ENCODE measurements at regions not wholly inside any gene's neighbourhood (a gene's known extent, or its start where the extent isn't known, plus 50 kb on each side); places are given as distances from the start of the nearest gene placed in this dataset.

- H3K9me3 ChIP-seq (ENCODE audit: control insufficient read depth in 1 of 2, insufficient read depth in 1 of 2, low read length in 2 of 2) = peaks cover 0 to 18% of the 10 kb centered on the region in 2 experiments
- H3K4me3 ChIP-seq (ENCODE audit: low read length) = no peak overlapping the region
- Mint-ChIP-seq H3K9me3 (no peaks in the 10 kb centered on the region), H3K36me3 (ENCODE audit: low read depth) (no peaks in the 10 kb centered on the region), H3K27me3 (peaks cover 4% of the 10 kb centered on the region), H3K4me1 (ENCODE audit: low read depth) (no peaks in the 10 kb centered on the region), H3K27ac (no peak overlapping the region), H3K4me3 (no peak overlapping the region)
- ChIA-PET CTCF (no interaction called here), POLR2A (no interaction called here)
- no peak for TF ChIP-seq CTCF (IDR thresholded peaks at IDR 0.05)
- intact Hi-C loops (cut with DNase I, micrococcal nuclease) = no loop called here
- H3K27ac ChIP-seq (ENCODE audit: low read depth in 1 of 2, low read length in 2 of 2) = no peak overlapping the region
- H3K4me1 ChIP-seq (ENCODE audit: insufficient read depth, low read length) = no peaks in the 10 kb centered on the region
- no peak for DNase-seq
- H3K36me3 ChIP-seq (ENCODE audit: insufficient read depth, low read length) = no peaks in the 10 kb centered on the region
- H3K27me3 ChIP-seq (ENCODE audit: control insufficient read depth in 1 of 2, insufficient read depth in 2 of 2, low read length in 2 of 2) = no peaks in the 10 kb centered on the region
- ATAC-seq (ENCODE audit: poor library complexity) = no peak
Observed at GRCh38 chr2:129014432-129014831, 695.8 kb upstream of the HS6ST1 start.

GRCh38 chr2:129015397-129016285 lies 697.0 kb upstream of the HS6ST1 start:
- Mint-ChIP-seq H3K9me3 (no peaks in the 10 kb centered on the region), H3K4me1 (ENCODE audit: low read depth) (no peaks in the 10 kb centered on the region), H3K4me3 (no peak overlapping the region), H3K27ac (no peak overlapping the region), H3K36me3 (ENCODE audit: low read depth) (no peaks in the 10 kb centered on the region), H3K27me3 (peaks cover 4% of the 10 kb centered on the region)
- Histone ChIP-seq H3K4me3 (ENCODE audit: low read length) (no peak overlapping the region), H3K27me3 (ENCODE audit: control insufficient read depth in 1 of 2, insufficient read depth in 2 of 2, low read length in 2 of 2) (no peaks in the 10 kb centered on the region), H3K4me1 (ENCODE audit: insufficient read depth, low read length) (no peaks in the 10 kb centered on the region), H3K9me3 (ENCODE audit: control insufficient read depth in 1 of 2, insufficient read depth in 1 of 2, low read length in 2 of 2) (peaks cover 0 to 13% of the 10 kb centered on the region in 2 experiments), H3K36me3 (ENCODE audit: insufficient read depth, low read length) (no peaks in the 10 kb centered on the region), H3K27ac (ENCODE audit: low read depth in 1 of 2, low read length in 2 of 2) (no peak overlapping the region)
- intact Hi-C loops (cut with DNase I, micrococcal nuclease) = no loop called here
- DNase-seq = no peak
- TF ChIP-seq CTCF (IDR thresholded peaks at IDR 0.05) = no peak
- ChIA-PET POLR2A (no interaction called here), CTCF (no interaction called here)
- ATAC-seq (ENCODE audit: poor library complexity) = no peak

- Mint-ChIP-seq H3K9me3 (no peaks in the 10 kb centered on the region), H3K4me3 (no peak overlapping the region), H3K27me3 (peaks cover 4% of the 10 kb centered on the region), H3K27ac (no peak overlapping the region), H3K4me1 (ENCODE audit: low read depth) (no peaks in the 10 kb centered on the region), H3K36me3 (ENCODE audit: low read depth) (no peaks in the 10 kb centered on the region)
- Histone ChIP-seq H3K4me1 (ENCODE audit: insufficient read depth, low read length) (no peaks in the 10 kb centered on the region), H3K9me3 (ENCODE audit: control insufficient read depth in 1 of 2, insufficient read depth in 1 of 2, low read length in 2 of 2) (peaks cover 0 to 4% of the 10 kb centered on the region in 2 experiments), H3K4me3 (ENCODE audit: low read length) (no peak overlapping the region), H3K27me3 (ENCODE audit: control insufficient read depth in 1 of 2, insufficient read depth in 2 of 2, low read length in 2 of 2) (no peaks in the 10 kb centered on the region), H3K36me3 (ENCODE audit: insufficient read depth, low read length) (no peaks in the 10 kb centered on the region), H3K27ac (ENCODE audit: low read depth in 1 of 2, low read length in 2 of 2) (no peak overlapping the region)
- no peak for DNase-seq
- intact Hi-C loops (cut with DNase I, micrococcal nuclease) = no loop called here
- ATAC-seq (ENCODE audit: poor library complexity) = no peak
- no peak for TF ChIP-seq CTCF (IDR thresholded peaks at IDR 0.05)
- POLR2A ChIA-PET = no interaction called here
- CTCF ChIA-PET = no interaction called here
Observed at GRCh38 chr2:129016972-129017371, 698.3 kb upstream of the HS6ST1 start.

Data from CD4-positive, alpha-beta T cell (primary cell).